Gastrocnemius medialis (tissue), 4 donors: ENCODE measurements at regions not wholly inside any gene's neighbourhood (a gene's known extent, or its start where the extent isn't known, plus 50 kb on each side); places are given as distances from the start of the nearest gene placed in this dataset.

Experiments used
- POLR2A ChIP-seq, 2 donors: fragments of 450-650 bp; IDR thresholded peaks; one replicate each; pipeline ENCODE4 v1.6.1; 2017; ENCODE audit warnings: antibody characterized with exemption in 2 of 2, mild to moderate bottlenecking in 2 of 2, moderate library complexity in 2 of 2
- TF ChIP-seq, protein P1 (sequence below), 5 experiments: fragments of 450-650 bp in 3 of 5; fragments of 200-600 bp in 2 of 5; sonication (generic) in 2 of 5; IDR thresholded peaks in 4 of 5; conservative IDR thresholded peaks in 1 of 5; 1 replicate in 4 of 5; 2 replicates in 1 of 5; pipeline ENCODE4 v1.5.1; 2016 to 2019; ENCODE audit warnings: antibody characterized with exemption in 5 of 5, mild to moderate bottlenecking in 3 of 5, moderate library complexity in 3 of 5

DNA sequence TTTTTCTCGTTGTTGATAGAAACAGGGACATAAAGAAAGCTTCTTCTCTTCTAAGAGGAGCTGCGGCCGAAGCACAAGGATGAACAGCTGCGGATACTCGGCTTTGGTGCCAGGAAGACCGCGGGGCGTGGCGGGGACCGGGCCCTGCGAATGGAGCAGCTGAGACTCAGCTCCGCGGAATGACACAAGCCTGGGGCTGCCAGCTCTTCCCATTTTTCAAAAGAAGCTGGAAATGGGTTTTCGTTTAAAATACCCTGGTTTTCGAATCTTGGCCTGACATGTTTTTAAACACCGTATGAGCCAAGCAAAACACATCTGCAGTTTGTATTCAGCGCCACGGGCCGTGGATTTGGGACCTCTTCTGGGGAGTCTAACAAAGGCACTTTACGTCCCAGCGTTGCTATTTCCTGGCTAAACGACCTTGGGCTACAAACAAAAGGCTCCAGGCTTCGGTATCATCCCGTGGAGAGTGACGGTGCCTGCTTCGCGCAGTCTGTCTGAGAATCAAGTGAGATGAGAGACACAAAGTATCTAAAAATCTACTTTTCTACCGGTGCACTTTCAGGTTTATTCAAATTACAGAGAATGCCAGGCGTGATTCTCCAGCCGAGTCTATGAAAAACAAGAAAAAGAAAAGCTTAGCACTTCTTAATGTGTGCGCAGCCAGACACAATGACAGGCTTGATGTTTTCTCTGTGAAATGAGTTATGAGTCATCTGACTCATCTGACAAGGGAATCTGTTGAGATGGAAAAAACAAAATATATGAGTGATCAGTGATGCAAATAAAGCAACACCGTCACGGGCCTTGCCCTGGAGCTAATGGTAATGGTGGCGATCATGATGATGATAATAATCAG, 114.0 kb upstream of the TMEM132D start:
- TF ChIP-seq, protein P1, sequence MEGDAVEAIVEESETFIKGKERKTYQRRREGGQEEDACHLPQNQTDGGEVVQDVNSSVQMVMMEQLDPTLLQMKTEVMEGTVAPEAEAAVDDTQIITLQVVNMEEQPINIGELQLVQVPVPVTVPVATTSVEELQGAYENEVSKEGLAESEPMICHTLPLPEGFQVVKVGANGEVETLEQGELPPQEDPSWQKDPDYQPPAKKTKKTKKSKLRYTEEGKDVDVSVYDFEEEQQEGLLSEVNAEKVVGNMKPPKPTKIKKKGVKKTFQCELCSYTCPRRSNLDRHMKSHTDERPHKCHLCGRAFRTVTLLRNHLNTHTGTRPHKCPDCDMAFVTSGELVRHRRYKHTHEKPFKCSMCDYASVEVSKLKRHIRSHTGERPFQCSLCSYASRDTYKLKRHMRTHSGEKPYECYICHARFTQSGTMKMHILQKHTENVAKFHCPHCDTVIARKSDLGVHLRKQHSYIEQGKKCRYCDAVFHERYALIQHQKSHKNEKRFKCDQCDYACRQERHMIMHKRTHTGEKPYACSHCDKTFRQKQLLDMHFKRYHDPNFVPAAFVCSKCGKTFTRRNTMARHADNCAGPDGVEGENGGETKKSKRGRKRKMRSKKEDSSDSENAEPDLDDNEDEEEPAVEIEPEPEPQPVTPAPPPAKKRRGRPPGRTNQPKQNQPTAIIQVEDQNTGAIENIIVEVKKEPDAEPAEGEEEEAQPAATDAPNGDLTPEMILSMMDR (IDR thresholded peaks at IDR 0.05 in 4 of 5, conservative IDR thresholded peaks at IDR 0.05 in 1 of 5), result no peak
- TF ChIP-seq POLR2A (IDR thresholded peaks at IDR 0.05), result no peak
